Stimulated activated CD4-positive, alpha-beta T cell treated with anti-CD3 and anti-CD28 coated beads, Interleukin-2, amount 100 ng/mL, for 48 hours (primary cell): ENCODE measurements at regions not wholly inside any gene's neighbourhood (a gene's known extent, or its start where the extent isn't known, plus 50 kb on each side); places are given as distances from the start of the nearest gene placed in this dataset.
"Not testable (repeated sequence)": the region's sequence is repeated elsewhere in the genome, so short reads cannot be mapped to it uniquely, and the experiment has no call there.

Source experiments
- DNase-seq, 2 donors: peaks; one replicate each; pipeline ENCODE4 v3.0.0-alpha.2; 2020

DNA sequence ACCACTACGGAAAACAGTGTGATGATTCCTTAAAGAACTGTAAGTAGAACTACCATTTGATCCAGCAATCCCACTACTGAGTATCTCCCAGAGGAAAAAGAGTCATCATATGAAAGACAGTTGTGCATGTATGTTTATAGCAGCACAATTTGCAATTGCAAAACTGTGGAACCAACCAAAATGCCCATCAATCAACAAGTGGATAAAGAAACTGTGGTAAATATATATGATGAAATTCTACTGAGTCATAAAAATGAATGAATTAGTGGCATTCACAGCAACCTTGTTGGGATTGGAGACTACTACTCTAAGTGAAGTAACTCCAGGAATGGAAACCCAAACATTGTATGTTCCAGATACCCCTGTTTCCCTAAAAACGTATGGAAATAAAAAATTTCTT, 337.0 kb upstream of the PTBP2 start:
- DNase-seq, result no peak

GRCh38 chr1:96387785-96388184, 333.8 kb upstream of the PTBP2 start:
- no peak for DNase-seq

GRCh38 chr1:96388421-96389310, 332.9 kb upstream of the PTBP2 start:
- no peak for DNase-seq

GRCh38 chr1:96400089-96400488, 321.5 kb upstream of the PTBP2 start:
- DNase-seq, result no peak

- no peak for DNase-seq
Measured at GRCh38 chr1:96409087-96409486, 312.5 kb upstream of the PTBP2 start.

DNA sequence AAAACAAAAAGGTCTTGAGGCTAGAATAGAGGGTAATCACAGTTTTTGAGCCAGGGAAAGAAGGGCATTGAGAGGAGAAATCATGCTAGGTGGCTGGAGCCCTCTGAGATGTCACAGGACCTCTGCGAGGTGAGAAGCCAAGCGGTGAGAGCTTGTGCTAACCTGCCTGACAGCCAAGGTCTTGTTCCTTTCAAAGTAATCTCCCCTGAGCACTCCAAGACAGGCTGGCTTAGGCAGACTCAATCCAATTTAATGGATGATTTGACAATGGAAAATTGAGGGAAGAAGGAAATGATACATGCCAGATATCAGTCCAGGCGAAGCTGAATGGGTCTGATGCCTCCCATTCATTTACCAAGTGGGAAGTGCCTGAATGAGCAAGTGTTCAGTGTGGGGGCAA, 311.9 kb upstream of the PTBP2 start:
- no peak for DNase-seq

- no peak for DNase-seq
Measured at GRCh38 chr1:96411006-96411405, 310.6 kb upstream of the PTBP2 start.

DNA sequence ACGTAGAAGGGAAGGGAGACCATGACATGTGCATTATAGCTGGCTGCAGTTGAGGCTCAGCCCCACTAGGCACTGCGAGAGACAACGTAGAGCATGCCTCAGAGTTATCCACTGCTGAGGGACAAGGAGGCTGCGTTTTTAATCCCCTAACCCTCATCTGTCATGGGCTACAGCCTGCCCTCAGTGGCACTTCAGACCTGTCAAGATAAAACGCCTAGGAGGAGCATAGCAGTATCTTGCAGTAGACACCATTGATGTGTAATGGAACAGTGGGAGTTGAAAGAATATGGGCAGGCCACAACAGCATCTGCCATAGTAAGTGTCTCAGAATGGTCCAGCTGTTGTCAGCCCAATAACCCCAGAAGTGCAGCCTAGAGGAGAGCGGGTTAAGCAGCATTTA, 307.0 kb upstream of the PTBP2 start:
- no peak for DNase-seq

GRCh38 chr1:96416111-96416595, 305.4 kb upstream of the PTBP2 start:
- DNase-seq, result no peak

GRCh38 chr1:96416701-96417444, 304.7 kb upstream of the PTBP2 start:
- no peak for DNase-seq

GRCh38 chr1:96418969-96419368, 302.6 kb upstream of the PTBP2 start:
- no peak for DNase-seq

GRCh38 chr1:96424877-96425276, 296.7 kb upstream of the PTBP2 start:
- DNase-seq, result no peak

GRCh38 chr1:96425382-96426129, 296.0 kb upstream of the PTBP2 start:
- no peak for DNase-seq

DNA sequence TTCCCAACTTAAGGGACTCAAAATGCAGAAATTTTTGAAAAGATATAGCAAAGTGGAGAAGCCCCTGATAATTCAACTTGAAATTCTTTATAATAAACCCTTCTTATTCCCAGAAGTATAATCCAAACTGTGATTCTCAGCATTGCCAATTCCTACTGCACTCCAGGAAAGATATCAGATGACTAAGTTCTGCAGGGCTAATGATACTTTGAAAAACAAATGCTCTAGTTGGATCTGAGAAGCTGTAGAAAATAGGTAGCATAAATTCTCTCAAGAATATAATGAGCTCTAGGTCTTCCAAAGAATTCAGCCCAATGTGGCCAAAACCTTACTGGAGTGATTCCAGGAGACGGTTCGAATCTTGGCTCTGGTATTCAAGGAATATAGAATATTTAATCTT, 294.0 kb upstream of the PTBP2 start:
- DNase-seq, result no peak

DNA sequence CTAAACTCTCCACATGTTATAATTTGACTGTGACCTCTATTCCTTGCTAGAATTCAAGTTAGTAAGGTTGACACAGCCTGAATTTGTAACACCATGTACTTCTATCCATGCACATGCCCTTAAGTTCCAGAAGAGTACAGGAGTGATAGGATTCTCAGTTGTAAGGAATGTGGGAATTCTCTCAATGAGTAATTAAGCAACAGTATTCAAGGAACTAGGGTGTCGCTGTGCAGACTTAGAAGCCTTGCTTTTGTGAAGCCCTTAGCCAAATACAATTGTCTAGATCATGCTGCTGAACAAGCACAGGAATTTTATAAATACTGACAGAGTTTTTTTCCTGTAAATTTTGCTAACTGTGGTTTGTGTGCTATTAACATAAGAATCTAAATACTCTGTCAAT, 276.3 kb upstream of the PTBP2 start:
- DNase-seq, result no peak

- DNase-seq, result no peak
Measured at GRCh38 chr1:96464066-96464465, 257.5 kb upstream of the PTBP2 start.

DNA sequence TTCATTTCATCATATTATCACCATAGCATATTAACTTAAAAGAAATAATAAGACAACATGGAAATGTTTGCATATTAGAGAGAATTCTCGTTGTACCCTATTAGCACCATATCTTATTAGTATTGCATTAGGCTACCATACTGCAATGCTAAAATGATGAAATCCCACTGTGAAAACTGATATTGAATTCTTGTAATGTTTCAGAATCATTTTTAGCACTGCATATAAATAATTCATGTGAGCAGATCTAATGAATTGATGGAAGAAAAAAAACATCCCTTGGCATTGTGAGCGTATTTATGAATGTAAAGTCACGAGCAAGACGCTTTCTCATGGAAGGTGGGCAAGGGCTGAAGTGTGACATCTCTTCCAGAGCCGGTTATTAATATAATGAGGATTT, 257.1 kb upstream of the PTBP2 start:
- DNase-seq, result no peak

DNA sequence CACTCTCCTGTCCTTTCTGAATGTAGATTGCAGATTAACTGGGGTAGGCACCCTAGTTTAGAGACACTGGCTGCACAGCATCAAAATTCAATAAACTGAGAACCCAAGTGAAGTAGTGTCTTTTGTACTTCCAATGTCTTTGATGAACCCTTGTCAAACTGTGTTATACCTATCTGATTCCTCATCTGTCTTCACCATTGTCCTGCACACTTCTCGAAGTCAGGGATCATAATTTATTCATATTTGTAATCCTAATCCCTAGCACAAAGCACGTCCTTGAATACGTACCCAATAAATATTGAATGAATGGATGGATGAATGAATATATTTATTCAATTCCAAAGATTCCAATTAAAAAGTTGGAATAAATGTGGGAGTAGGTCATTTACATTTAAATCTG, 256.6 kb upstream of the PTBP2 start:
- DNase-seq, result no peak

DNA sequence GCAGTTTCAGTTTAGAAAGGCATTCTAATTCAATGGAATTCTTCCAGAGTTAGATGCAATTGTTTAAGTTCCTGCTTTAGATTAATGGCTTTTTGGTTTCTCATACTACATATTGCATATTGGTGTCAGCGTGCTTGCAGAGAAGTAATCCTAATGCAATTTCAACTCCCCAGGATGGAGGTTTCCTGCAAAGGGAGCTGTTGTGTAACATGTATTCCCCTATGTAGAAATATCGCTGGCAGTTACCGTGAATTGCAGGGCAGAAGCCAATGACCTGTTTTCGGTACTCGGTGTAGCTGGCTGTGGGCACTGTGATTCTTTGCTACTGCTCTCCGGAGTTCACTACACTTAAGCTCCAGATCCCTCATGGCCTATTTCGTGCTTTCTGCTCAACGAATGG, 256.1 kb upstream of the PTBP2 start:
- DNase-seq, result no peak

GRCh38 chr1:96466842-96467241, 254.7 kb upstream of the PTBP2 start:
- DNase-seq, result no peak

DNA sequence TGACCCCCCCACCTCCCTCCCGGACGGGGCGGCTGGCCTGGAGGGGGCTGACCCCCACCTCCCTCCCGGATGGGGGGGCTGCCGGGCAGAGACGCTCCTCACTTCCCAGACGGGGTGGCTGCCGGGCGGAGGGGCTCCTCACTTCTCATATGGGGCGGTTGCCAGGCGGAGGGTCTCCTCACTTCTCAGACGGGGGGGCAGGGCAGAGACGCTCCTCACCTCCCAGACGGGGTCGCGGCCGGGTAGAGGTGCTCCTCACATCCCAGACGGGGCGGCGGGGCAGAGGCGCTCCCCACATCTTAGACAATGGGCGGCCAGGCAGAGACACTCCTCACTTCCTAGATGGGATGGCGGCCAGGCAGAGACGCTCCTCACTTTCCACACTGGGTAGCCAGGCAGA, 251.9 kb upstream of the PTBP2 start:
- DNase-seq, result not testable (repeated sequence)

DNA sequence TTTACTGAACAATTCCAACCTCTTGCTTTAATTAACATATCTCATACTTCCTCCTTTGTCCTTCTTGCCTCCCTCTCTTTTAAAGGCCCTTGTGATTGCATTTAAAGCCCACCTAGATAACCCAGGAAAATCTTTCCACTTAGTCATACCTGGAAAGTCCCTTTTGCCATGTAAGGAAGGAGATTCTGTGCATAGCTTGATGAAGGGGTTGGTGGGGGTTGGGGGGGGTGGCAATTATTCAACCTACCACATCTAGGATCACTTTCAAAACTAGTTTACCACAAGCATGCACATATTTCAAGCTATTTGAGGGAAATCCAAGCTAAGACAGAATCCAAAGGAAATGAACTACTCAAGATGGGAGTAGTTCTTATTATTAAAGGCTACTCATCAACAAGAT, 249.1 kb upstream of the PTBP2 start:
- DNase-seq, result no peak

DNA sequence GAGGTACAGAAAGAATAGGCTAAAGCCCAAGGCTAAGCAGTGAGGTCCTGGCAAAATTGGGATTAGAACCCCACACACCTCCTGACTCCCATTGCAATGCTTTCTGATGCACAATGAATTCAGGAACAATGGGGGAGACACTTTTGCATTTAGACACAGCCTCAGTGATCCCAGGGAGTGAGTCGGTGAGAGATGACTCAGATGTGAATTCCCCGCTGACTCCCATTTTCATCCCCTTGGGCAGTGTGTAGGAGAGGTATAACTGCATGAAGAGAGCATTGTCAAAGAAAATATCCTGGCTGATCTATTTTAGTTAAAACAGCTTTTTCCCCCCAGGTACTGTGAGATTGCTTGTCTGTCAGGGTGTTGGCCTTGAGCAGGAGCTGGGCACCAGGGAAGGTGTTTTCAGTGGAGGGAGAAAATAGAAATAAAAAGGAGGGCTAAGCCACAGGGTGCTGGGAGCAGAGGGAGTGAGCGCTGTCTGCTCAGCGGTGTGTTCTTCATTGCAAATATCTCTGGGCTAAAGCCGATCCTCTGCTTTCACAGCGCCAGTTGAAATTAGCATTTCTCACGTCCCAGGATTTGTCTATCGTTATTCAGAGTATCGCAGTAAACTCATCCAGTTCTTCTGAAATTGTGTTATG, 247.7 kb upstream of the PTBP2 start:
- DNase-seq, result no peak
